ENCODE measurements at regions not wholly inside any gene's neighbourhood (a gene's known extent, or its start where the extent isn't known, plus 50 kb on each side); places are given as distances from the start of the nearest gene placed in this dataset.

GRCh38 chr22:49366437-49366836 lies 461.2 kb downstream of the BRD1 start:
- TF ChIP-seq CTCF (conservative IDR thresholded peaks at IDR 0.05; ENCODE audit: low read depth in 2 of 2) = no peak
- TF ChIP-seq POLR2AphosphoS5 (IDR thresholded peaks at IDR 0.05; ENCODE audit: low read depth) = no peak
- no peak for TF ChIP-seq REST (IDR thresholded peaks at IDR 0.05; ENCODE audit: unreplicated experiment)
- no peak for TF ChIP-seq EZH2 (IDR thresholded peaks at IDR 0.05; ENCODE audit: low read depth, unreplicated experiment)
- TF ChIP-seq ETS1 (IDR thresholded peaks at IDR 0.05) = no peak
- no peak for TF ChIP-seq EZH2phosphoT487 (IDR thresholded peaks at IDR 0.05; ENCODE audit: unreplicated experiment)
- no peak for TF ChIP-seq CREB1 (CRISPR knock-in tag; IDR thresholded peaks at IDR 0.05; ENCODE audit: low read depth)
- no peak for TF ChIP-seq JUNB (IDR thresholded peaks at IDR 0.05; ENCODE audit: unreplicated experiment)
- no peak for TF ChIP-seq ZNF331 (CRISPR knock-in tag; IDR thresholded peaks at IDR 0.05; ENCODE audit: low read depth)
- no peak for TF ChIP-seq STAT1 (IDR thresholded peaks at IDR 0.05; ENCODE audit: unreplicated experiment)
- no peak for TF ChIP-seq ZNF114 (CRISPR knock-in tag; IDR thresholded peaks at IDR 0.05)

Data from GM23338 (cell line).